Naive thymus-derived CD4-positive, alpha-beta T cell (primary cell): ENCODE measurements at regions not wholly inside any gene's neighbourhood (a gene's known extent, or its start where the extent isn't known, plus 50 kb on each side); places are given as distances from the start of the nearest gene placed in this dataset.

Experiments used
- ATAC-seq: fragments of 150-1000 bp; cut with Tn5 transposase; 2 replicates; pipeline ENCODE4 v1.10.0; 2021; ENCODE audit warnings: mild to moderate bottlenecking, moderate library complexity
- CTCF ChIA-PET: fragments of 350-600 bp; sonication (Branson Sonifier 250); formaldehyde crosslinking; loops from one replicate; lab custom pipeline; 2021; ENCODE audit warnings: antibody characterized with exemption; lab: Charles Lee
- POLR2A ChIA-PET: fragments of 350-600 bp; sonication (Branson Sonifier 250); formaldehyde crosslinking; loops from one replicate; lab custom pipeline; 2021; ENCODE audit warnings: antibody characterized with exemption, inconsistent platforms; lab: Charles Lee
- DNase-seq, 9 donors: peaks; one replicate each; pipeline versions ENCODE4 v3.0.0 to v3.0.0-alpha.2; 2020 to 2022; ENCODE audit warnings: mixed read lengths in 1 of 9
- H3K27ac ChIP-seq: one replicate; pipeline ENCODE4 v1.7.0; 2013; ENCODE audit warnings: mild to moderate bottlenecking, low read depth, low read length, moderate library complexity
- H3K27me3 ChIP-seq, 2 donors: one replicate each; pipeline ENCODE4 v1.7.0; 2013; ENCODE audit warnings: low read length in 2 of 2, mild to moderate bottlenecking in 2 of 2, moderate library complexity in 2 of 2; ENCODE audit not compliant: control insufficient read depth in 2 of 2, insufficient read depth in 2 of 2
- H3K36me3 ChIP-seq, 3 experiments: 1 replicate in 2 of 3; 2 replicates in 1 of 3; pipeline ENCODE4 v1.7.0; 2013; ENCODE audit warnings: low read length in 3 of 3, mild to moderate bottlenecking in 3 of 3, moderate library complexity in 1 of 3; ENCODE audit not compliant: insufficient read depth in 3 of 3, control insufficient read depth in 2 of 3
- H3K4me1 ChIP-seq, 2 donors: one replicate each; pipeline ENCODE4 v1.7.0; 2013; ENCODE audit warnings: low read length in 2 of 2, mild to moderate bottlenecking in 2 of 2, moderate library complexity in 1 of 2; ENCODE audit not compliant: control insufficient read depth in 2 of 2, insufficient read depth in 2 of 2
- H3K4me3 ChIP-seq: 2 replicates; pipeline ENCODE4 v1.7.0; 2013; ENCODE audit warnings: mild to moderate bottlenecking, low read length
- H3K9me3 ChIP-seq, 3 experiments: 1 replicate in 2 of 3; 2 replicates in 1 of 3; pipeline ENCODE4 v1.7.0; 2013; ENCODE audit warnings: low read length in 3 of 3; ENCODE audit not compliant: control insufficient read depth in 2 of 3
- H3K27ac Mint-ChIP-seq, 9 donors: one replicate each; pipeline ENCODE4 v1.8.0; 2020 to 2022; ENCODE audit warnings: mixed read lengths in 9 of 9, mild to moderate bottlenecking in 8 of 9, moderate library complexity in 5 of 9, inconsistent platforms in 2 of 9
- H3K27me3 Mint-ChIP-seq, 5 donors: one replicate each; pipeline ENCODE4 v1.8.0; 2021 to 2022; ENCODE audit warnings: mixed read lengths in 5 of 5, mild to moderate bottlenecking in 1 of 5
- H3K36me3 Mint-ChIP-seq, 5 donors: one replicate each; pipeline ENCODE4 v1.8.0; 2020 to 2022; ENCODE audit warnings: mixed read lengths in 5 of 5, mild to moderate bottlenecking in 3 of 5, inconsistent platforms in 1 of 5
- H3K4me1 Mint-ChIP-seq, 7 donors: one replicate each; pipeline ENCODE4 v1.8.0; 2020 to 2022; ENCODE audit warnings: mixed read lengths in 7 of 7, mild to moderate bottlenecking in 3 of 7, inconsistent platforms in 1 of 7
- H3K4me3 Mint-ChIP-seq, 10 donors: one replicate each; pipeline ENCODE4 v1.8.0; 2020 to 2022; ENCODE audit warnings: mild to moderate bottlenecking in 10 of 10, mixed read lengths in 10 of 10, moderate library complexity in 6 of 10, inconsistent platforms in 2 of 10
- H3K9me3 Mint-ChIP-seq, 11 donors: one replicate each; pipeline ENCODE4 v1.8.0; 2020 to 2022; ENCODE audit warnings: mixed read lengths in 11 of 11, mild to moderate bottlenecking in 4 of 11, inconsistent platforms in 1 of 11, moderate library complexity in 1 of 11
- intact Hi-C, 2 donors: fragments of 100-400 bp; cut with micrococcal nuclease; formaldehyde crosslinking; loops; one replicate each; pipeline ENCODE4 v1.15.1; 2023

- DNase-seq (no peak), ATAC-seq (no peak)
- Mint-ChIP-seq H3K4me1 (no peaks in the 10 kb centered on the region), H3K27me3 (peaks cover 0 to 27% (median 17%) of the 10 kb centered on the region in 5 donors), H3K9me3 (peaks cover 0 to 4% (median 0%) of the 10 kb centered on the region in 11 donors), H3K27ac (no peak overlapping the region), H3K36me3 (no peaks in the 10 kb centered on the region), H3K4me3 (no peak overlapping the region)
- H3K27me3 ChIP-seq: no peaks in the 10 kb centered on the region
- no peaks in the 10 kb centered on the region for H3K9me3 ChIP-seq
- no peaks in the 10 kb centered on the region for H3K4me1 ChIP-seq
- intact Hi-C loops: no loop called here
- CTCF ChIA-PET: no interaction called here
- no peak overlapping the region for H3K4me3 ChIP-seq
- H3K27ac ChIP-seq: no peak overlapping the region
- H3K36me3 ChIP-seq: no peaks in the 10 kb centered on the region
- POLR2A ChIA-PET: no interaction called here
Observed at GRCh38 chr13:112124141-112124540, 57.2 kb downstream of the SOX1 start.

- ATAC-seq (no peak), DNase-seq (no peak)
- peaks cover 0 to 5% (median 0%) of the 10 kb centered on the region in 11 donors for H3K9me3 Mint-ChIP-seq
- intact Hi-C loops: no loop called here
- Histone ChIP-seq H3K4me3 (no peak overlapping the region), H3K36me3 (no peaks in the 10 kb centered on the region), H3K27ac (no peak overlapping the region), H3K27me3 (no peaks in the 10 kb centered on the region), H3K4me1 (no peaks in the 10 kb centered on the region), H3K9me3 (no peaks in the 10 kb centered on the region)
- H3K27me3 Mint-ChIP-seq: peaks cover 0 to 33% (median 17%) of the 10 kb centered on the region in 5 donors
- no peaks in the 10 kb centered on the region for H3K36me3 Mint-ChIP-seq
- ChIA-PET CTCF (no interaction called here), POLR2A (interaction anchor here (0.6 kb wide), 1 partner anchor 778 kb away, joined by 3 read pairs; no protein-coding TSS in a partner anchor)
- no peaks in the 10 kb centered on the region for H3K4me1 Mint-ChIP-seq
- H3K27ac Mint-ChIP-seq: no peak overlapping the region
- H3K4me3 Mint-ChIP-seq: no peak overlapping the region
Observed at GRCh38 chr13:112127564-112128330, 60.8 kb downstream of the SOX1 start.

- Histone ChIP-seq H3K27ac (no peak overlapping the region), H3K4me3 (no peak overlapping the region), H3K9me3 (no peaks in the 10 kb centered on the region), H3K36me3 (no peaks in the 10 kb centered on the region), H3K4me1 (no peaks in the 10 kb centered on the region), H3K27me3 (no peaks in the 10 kb centered on the region)
- ATAC-seq (no peak), DNase-seq (no peak)
- POLR2A ChIA-PET: interaction anchor here (0.6 kb wide), 1 partner anchor 778 kb away, joined by 3 read pairs; no protein-coding TSS in a partner anchor
- no peak overlapping the region for H3K27ac Mint-ChIP-seq
- intact Hi-C loops: no loop called here
- H3K9me3 Mint-ChIP-seq: peaks cover 0 to 5% (median 0%) of the 10 kb centered on the region in 11 donors
- no peaks in the 10 kb centered on the region for H3K36me3 Mint-ChIP-seq
- CTCF ChIA-PET: no interaction called here
- no peaks in the 10 kb centered on the region for H3K4me1 Mint-ChIP-seq
- H3K27me3 Mint-ChIP-seq: peaks cover 0 to 33% (median 17%) of the 10 kb centered on the region in 5 donors
- H3K4me3 Mint-ChIP-seq: no peak overlapping the region
Observed at GRCh38 chr13:112128331-112128610, 61.3 kb downstream of the SOX1 start.

GRCh38 chr13:112130418-112130817, 63.5 kb downstream of the SOX1 start:
- H3K4me3 ChIP-seq: no peak overlapping the region
- intact Hi-C loops: no loop called here
- Mint-ChIP-seq H3K9me3 (peaks cover 0 to 7% (median 0%) of the 10 kb centered on the region in 11 donors), H3K4me1 (no peaks in the 10 kb centered on the region), H3K36me3 (no peaks in the 10 kb centered on the region), H3K27me3 (peaks cover 0 to 35% (median 14%) of the 10 kb centered on the region in 5 donors), H3K4me3 (no peak overlapping the region), H3K27ac (no peak overlapping the region)
- H3K27ac ChIP-seq: no peak overlapping the region
- ATAC-seq (no peak), DNase-seq (no peak)
- no peaks in the 10 kb centered on the region for H3K36me3 ChIP-seq
- no peaks in the 10 kb centered on the region for H3K27me3 ChIP-seq
- ChIA-PET POLR2A (no interaction called here), CTCF (no interaction called here)
- H3K4me1 ChIP-seq: no peaks in the 10 kb centered on the region
- no peaks in the 10 kb centered on the region for H3K9me3 ChIP-seq

GRCh38 chr13:112131081-112131712, 64.2 kb downstream of the SOX1 start:
- H3K4me3 Mint-ChIP-seq: no peak overlapping the region
- no peak overlapping the region for H3K27ac Mint-ChIP-seq
- Histone ChIP-seq H3K4me3 (no peak overlapping the region), H3K4me1 (no peaks in the 10 kb centered on the region), H3K27ac (no peak overlapping the region), H3K9me3 (no peaks in the 10 kb centered on the region), H3K27me3 (no peaks in the 10 kb centered on the region), H3K36me3 (no peaks in the 10 kb centered on the region)
- no peaks in the 10 kb centered on the region for H3K4me1 Mint-ChIP-seq
- DNase-seq: no peak
- ChIA-PET CTCF (no interaction called here), POLR2A (no interaction called here)
- peaks cover 0 to 7% (median 0%) of the 10 kb centered on the region in 11 donors for H3K9me3 Mint-ChIP-seq
- peaks cover 0 to 35% (median 16%) of the 10 kb centered on the region in 5 donors for H3K27me3 Mint-ChIP-seq
- intact Hi-C loops: no loop called here
- no peaks in the 10 kb centered on the region for H3K36me3 Mint-ChIP-seq
- ATAC-seq: no peak

- H3K9me3 Mint-ChIP-seq: peaks cover 0 to 7% (median 0%) of the 10 kb centered on the region in 11 donors
- H3K4me3 ChIP-seq: no peak overlapping the region
- H3K36me3 Mint-ChIP-seq: no peaks in the 10 kb centered on the region
- POLR2A ChIA-PET: no interaction called here
- DNase-seq (no peak), ATAC-seq (no peak)
- H3K9me3 ChIP-seq: no peaks in the 10 kb centered on the region
- H3K27ac ChIP-seq: no peak overlapping the region
- H3K27ac Mint-ChIP-seq: no peak overlapping the region
- no peak overlapping the region for H3K4me3 Mint-ChIP-seq
- no peaks in the 10 kb centered on the region for H3K4me1 Mint-ChIP-seq
- intact Hi-C loops: no loop called here
- no peaks in the 10 kb centered on the region for H3K36me3 ChIP-seq
- no peaks in the 10 kb centered on the region for H3K4me1 ChIP-seq
- peaks cover 0 to 36% (median 17%) of the 10 kb centered on the region in 5 donors for H3K27me3 Mint-ChIP-seq
- no peaks in the 10 kb centered on the region for H3K27me3 ChIP-seq
- CTCF ChIA-PET: no interaction called here
Observed at GRCh38 chr13:112131713-112132113, 64.8 kb downstream of the SOX1 start.

- Histone ChIP-seq H3K27ac (no peak overlapping the region), H3K9me3 (no peaks in the 10 kb centered on the region), H3K4me1 (no peaks in the 10 kb centered on the region), H3K27me3 (no peaks in the 10 kb centered on the region), H3K4me3 (no peak overlapping the region), H3K36me3 (no peaks in the 10 kb centered on the region)
- intact Hi-C loops: no loop called here
- ATAC-seq (no peak), DNase-seq (no peak)
- H3K4me1 Mint-ChIP-seq: no peaks in the 10 kb centered on the region
- ChIA-PET CTCF (no interaction called here), POLR2A (no interaction called here)
- no peak overlapping the region for H3K27ac Mint-ChIP-seq
- H3K4me3 Mint-ChIP-seq: no peak overlapping the region
- peaks cover 0 to 37% (median 14%) of the 10 kb centered on the region in 5 donors for H3K27me3 Mint-ChIP-seq
- peaks cover 0 to 7% (median 0%) of the 10 kb centered on the region in 11 donors for H3K9me3 Mint-ChIP-seq
- H3K36me3 Mint-ChIP-seq: no peaks in the 10 kb centered on the region
Observed at GRCh38 chr13:112132142-112132541, 65.2 kb downstream of the SOX1 start.
